ENCODE measurements at regions not wholly inside any gene's neighbourhood (a gene's known extent, or its start where the extent isn't known, plus 50 kb on each side); places are given as distances from the start of the nearest gene placed in this dataset.
A peak's percentile ranks its signal among the peaks of the same experiment; 100 is the strongest.
"Not testable (repeated sequence)": the region's sequence is repeated elsewhere in the genome, so short reads cannot be mapped to it uniquely, and the experiment has no call there.

DNA sequence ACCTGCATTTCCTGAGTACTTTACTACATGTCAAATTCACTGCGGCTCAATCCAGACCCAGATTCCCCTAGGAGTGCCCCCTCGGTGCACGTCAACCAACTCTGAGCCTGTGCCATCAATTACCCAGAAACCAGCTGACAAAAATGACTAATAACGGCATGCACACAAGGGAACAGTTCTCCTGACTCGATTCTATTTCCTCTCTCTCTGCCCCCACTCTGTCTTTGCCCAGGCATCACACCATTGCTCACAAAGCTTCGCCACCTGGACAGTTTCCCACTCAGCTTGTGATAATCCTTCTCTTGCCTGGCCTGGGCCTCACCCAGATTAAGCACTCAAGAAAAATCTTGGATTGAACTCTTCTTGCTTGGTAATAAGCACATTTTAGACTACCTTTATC lies 115.3 kb upstream of the NDUFV2 start:
- DNase-seq, result peak in 7 of 58 donors; percentile 3 to 23 (median 13)

DNA sequence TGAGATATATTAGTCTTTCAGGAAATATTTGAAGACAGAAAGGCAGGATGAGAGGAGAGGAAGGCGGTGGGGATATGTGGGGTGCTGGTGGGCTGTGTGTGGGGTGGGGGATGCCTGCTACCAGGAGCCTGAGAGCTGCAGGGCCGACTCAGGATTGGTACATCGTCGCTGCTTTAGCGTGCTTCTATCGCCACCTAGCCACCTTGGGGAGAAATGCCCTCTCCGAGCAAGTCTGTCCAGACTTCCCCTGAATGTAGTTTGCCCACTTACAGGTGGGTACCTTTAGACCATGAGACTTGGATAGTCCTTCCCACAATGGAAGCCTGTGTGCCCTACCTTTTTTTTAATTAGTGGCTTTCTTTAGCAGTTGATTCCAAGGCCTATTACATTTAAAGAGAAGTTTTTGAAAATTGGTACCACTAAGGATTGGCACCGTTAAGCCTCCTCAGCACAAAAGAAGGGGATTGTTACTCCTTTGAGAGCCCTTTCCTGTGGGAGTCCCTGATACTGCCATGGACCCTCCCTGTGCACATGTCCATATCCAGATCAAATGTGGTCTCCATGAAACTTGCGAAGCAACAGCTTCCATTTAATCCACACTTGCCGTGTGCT lies 114.1 kb upstream of the NDUFV2 start:
- peak in 51 of 58 donors; percentile 4 to 74 (median 33) for DNase-seq

DNA sequence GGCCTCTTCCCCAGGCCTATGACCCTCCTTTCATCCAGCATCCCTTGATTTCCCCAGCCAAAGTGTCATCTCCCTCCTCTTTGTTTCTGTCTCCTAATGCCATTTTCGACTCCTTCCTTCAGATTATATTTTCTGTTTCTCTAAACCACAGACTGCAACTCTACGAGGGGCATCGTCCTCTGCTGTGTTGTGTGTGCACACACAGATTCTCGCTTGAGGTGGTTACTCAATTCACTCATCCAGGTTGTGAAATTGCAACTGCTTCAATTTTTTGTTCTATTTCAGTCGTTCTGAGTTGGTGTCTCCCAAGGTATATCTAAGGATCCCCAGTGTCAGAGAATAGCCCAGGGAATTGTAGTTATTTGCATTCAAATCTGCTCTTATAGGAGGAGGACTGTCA lies 113.5 kb upstream of the NDUFV2 start:
- no peak for DNase-seq

DNA sequence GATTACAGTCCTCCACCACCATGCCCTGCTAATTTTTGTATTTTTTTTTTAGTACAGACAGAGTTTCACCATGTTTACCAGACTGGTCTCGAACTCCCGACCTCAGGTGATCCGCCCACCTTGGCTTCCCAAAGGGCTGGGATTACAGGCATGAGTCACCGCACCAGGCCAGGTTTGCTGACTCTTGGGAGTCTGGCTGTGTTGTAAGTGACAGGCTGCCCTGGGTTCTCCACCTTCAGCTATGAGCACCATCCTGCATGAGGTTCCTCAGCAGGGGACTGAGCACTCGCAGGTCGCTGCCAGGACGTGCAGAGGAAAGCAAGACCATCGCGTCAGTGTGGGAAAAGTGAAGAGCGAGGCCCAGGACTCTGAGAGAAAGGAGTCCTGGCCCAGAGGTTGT lies 112.6 kb upstream of the NDUFV2 start:
- no peak for DNase-seq

DNA sequence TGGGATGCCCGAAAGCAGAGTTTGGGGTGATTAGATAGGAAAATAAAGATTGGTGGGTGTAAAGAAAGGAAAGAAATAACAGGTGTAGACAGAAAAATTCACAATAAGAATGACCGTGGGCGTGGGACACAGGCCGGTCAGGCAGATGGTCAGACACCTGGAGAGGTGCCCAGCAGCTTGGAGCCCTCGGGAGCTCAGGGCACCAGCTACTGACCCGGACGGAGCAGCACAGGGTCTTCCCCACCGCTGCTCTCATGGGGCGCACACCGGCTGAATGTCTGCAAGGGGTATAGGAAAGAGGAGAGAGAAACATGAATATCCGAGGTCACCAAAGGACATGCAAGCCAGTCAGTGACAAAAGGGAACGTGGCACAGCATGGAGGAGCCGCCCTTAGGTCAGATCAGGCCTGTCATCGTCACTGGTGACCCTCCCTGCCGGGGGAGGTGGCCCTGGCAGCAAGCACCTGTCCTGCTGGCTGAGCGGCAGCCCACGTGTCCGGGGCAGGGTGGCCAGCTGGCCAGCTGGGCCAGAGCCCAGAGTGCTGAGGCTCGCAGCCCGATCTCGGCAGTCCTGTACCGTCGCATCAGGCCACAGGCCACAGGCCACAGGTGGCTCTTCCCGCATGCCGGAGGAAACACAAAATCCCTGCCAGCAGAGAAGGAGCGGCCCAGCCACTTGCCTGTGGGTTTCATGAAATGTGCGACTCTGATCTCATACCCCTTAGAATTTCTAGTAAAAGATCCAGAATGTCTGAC lies 112.0 kb upstream of the NDUFV2 start:
- DNase-seq, result peak in 31 of 58 donors; percentile 3 to 48 (median 21)

DNA sequence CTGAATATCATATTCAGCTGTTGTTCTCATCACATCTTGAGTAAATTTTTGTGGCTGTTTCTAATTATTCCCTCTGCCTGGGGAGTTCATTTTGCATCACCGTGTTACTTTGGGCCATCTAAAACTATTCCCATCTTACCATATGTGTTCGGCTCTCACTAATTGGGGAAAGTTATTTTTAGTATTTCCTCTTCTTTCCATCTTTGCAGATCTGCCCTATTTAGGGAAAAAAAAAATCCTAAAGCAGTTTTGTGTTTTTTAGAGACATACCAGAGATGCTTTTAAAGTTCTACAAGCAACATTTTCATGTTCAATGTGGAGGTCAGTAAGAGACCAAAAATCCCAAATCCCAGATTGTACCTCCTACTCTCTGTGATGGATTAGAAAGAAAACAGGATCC lies 111.3 kb upstream of the NDUFV2 start:
- no peak for DNase-seq

DNA sequence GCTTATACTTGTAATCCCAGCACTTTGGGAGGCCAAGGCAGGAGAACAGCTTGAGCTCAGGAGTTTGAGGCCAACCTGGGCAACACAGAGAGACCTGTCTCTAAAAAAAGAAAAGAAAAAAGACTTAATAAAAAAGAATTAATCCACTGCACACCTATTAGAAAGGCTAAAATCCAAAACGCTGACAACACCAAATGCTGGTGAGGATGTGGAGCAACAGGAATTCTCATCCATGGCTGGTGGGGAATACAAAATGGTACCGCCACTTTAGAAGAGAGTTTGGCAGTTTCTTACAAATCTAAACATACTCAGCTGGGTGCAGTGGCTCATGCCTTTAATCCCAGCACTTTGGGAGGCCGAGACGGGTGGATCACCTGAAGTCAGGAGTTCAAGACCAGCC lies 110.0 kb upstream of the NDUFV2 start:
- not testable (repeated sequence) for DNase-seq

DNA sequence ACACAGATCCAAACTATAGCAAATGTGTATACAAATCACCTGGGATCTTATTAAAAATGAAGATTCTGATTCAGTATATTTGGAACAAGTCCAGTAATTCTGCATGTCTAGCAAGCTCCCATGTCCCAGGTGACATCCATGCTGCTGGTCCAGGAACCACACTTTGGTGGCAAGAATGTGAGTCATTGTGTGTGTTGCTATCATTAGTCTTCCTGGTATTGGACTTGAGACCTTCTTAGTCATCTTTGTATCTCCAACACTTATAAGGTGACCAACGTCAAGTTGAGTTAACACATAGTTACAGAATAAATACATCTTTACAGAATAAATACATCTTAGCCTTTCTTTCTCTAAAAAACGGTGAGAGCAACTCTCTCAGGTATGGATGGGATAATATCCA lies 107.9 kb upstream of the NDUFV2 start:
- DNase-seq, result no peak

DNA sequence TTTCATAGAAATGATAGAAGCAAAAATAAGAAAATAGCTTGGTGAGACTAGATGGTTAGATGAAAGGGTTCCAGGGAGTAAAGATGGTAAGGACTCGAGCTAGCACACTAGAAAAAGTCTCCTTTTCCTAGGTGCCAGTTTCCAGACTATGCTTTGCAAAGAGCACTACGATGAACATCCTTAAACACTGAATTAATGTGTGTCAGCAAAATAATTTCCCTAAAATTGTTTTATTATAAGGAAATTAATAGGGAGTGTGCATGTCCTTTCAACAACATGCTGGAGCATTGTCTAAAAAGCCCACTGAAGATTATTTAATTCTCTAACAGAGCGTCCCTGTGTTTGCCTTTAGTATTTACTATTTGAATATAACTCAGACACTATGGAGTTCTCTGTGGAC lies 107.4 kb upstream of the NDUFV2 start:
- DNase-seq, result no peak

DNA sequence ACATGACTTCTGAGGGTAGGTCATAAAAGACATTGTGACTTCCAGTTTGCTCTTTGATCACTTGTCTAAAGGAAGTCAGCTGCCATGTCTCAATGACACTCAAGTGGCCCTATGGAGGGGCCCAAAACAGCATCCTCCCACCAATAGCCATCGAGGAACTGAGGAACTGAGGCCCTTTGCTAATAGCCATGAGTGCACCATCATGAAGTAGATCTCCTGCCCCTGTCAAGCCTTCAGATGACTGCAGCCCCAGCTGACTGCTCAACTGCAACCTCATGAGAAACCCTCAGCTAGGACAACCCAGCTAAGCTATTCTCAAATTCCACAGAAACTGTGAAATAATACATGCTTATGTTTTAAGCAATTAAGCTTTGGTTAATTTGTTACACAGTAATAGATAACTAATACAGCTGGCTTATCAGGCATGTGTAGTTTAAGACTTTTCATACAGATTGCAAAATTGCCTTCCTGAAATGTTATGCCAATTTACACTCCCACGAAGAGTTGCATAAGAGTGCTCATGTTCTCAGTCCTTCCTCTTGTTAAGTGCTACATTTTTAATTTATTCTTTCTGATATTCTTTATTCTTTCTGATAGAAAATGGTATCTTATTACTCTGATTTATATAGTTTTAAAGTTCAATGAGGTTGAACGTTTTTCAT lies 105.6 kb upstream of the NDUFV2 start:
- DNase-seq, result no peak

DNA sequence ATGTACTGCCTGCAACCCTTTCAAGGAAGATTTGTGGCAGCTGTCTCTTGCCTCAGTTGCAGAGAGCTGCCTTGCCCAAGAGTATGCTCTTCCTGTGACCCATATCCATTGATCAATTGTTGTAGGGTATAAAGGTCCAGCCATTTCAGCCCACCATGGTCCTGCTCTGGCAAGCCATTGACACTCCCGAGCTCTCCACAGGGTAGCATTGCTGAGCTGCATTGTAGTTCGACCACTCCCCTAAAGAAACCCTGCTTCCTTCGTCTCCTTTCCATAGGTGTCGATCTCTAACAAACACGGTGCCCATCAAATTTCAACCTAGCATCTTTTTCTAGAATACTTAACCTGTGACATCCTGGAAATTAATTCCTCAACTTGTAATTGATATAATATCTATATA lies 104.9 kb upstream of the NDUFV2 start:
- DNase-seq, result no peak

DNA sequence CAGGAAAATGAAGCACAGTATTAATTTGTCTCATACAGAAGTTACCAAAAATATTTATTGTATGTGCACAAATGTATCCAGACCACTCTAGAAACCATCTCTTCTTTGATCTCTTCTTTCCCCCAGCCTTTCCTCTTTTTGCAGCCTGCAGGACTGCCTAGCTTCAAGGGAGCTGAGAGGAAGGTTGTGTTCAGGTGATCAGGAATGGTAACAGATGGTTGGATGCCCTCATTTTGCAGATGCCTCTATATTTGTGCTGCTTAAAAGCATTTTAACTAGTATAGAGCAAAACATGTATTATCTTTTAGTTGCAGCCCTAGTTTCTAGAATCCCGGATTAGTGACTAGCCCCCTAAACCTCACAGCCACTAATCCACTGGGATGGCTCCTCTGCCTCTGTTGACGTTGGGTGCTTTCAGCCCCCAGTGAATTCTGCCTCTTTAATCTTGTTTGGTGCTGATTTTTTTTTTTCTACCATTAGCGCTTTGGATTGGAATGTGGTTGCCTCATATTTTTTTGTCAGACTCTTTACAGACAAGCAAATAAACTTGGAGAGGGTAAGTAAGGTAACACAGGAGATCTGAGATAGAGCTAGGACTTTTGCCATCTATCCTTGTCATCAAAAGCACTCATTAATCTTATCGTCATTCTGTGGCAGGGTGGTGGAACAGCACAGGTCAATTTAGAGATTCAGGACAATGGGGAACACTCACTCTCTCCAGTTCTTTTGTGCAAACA lies 103.8 kb upstream of the NDUFV2 start:
- DNase-seq, result no peak

DNA sequence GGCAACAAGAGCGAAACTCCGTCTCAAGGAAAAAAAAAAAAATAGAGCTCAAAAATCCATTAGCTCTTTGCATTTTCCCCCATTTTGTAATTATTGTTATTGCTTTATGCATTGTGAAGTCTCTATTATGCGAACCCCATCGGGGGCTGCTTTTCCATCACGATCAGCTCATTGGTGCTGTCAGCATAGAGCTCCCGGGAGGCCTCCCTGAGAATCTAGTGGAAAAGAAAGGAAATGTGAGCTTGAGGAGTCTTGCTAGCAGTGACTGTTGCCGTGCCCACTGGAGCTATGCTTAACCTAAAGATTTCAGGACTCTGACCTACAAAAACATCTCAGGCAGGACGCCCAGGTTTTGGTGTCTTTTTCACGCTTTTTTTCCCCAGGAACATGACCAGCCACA lies 102.6 kb upstream of the NDUFV2 start:
- DNase-seq, result no peak

DNA sequence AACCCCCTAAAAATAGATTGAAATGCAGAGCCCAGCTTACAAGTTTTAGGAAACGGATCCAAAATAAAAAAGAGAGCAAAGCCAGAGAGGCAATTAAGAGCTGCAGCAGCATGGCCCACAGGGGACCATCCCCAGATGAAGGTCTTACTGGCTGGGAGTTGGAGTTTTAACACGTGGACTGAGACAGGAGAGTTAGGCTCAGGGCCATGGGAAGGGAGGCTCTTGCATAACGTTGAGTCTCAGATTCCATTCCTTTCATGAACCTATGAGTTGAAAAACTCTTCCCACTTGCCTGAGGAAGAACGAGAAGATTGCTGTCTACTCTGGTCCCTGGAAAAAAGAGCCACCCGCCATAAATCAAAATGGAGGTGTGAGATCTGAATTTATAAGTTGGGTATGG lies 101.8 kb upstream of the NDUFV2 start:
- DNase-seq, result no peak

DNA sequence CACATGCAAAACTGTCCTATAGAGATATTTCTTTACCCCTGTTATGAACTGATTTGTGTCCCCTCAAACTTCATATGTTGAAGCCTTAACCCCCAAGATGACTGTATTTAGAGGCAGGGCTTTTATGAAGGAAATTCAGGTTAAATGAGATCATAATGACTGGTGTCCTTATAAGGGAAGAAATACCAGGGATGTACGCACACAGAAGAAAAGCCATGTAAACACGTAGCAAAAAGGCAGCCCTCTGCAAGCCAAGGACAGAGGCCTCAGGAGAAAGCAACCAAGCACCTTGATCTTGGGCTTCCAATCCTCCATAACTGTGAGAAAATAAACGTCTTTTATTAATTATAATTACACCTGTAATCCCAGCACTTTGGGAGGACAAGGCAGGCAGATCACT lies 101.3 kb upstream of the NDUFV2 start:
- DNase-seq, result no peak

DNA sequence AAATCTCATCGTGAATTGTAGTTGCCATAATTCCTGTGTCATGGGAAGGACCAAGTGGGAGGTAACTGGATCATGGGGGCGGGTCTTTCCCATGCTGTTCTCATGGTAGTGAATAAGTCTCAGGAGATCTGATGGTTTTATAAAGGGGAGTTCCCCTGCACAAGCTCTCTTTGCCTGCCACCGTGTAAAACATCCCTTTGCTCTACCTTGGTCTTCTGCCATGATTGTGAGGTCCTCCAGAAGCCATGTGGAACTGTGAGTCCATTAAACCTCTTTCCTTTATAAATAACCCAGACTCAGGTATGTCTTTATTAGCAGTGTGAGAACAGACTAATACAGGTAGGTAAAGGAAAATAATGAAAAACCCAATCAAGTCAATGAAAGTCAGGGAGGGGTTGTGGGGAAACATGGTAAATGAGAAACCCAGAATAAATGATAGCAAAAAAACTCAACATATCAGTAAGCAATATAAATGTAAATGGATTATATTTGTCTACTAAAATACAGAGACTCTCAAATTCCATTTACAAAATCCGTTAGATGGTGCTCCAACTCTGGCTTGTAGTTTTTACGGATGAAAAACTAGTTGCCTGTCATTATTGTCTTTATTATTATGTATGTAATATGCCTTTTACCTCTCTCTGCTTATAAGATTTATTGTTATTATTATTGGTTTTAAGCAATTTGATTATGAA lies 98.9 kb upstream of the NDUFV2 start:
- DNase-seq, result no peak

DNA sequence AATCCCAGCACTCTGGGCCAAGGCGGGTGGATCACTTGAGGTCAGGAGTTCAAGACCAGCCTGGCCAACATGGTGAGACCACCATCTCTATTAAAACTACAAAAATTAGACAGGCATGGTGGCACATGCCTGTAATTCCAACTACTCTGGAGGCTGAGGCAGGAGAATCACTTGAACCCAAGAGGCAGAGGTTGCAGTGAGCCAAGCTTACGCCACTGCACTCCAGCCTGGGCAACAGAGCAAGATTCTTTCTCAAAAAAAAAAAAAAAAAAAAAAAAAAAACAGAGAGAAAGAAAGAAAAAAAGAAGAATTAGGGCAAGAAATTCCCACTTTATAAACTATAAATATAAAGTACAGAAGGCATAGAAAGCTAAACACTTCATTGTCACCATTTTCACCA lies 98.2 kb upstream of the NDUFV2 start:
- DNase-seq, result not testable (repeated sequence)

DNA sequence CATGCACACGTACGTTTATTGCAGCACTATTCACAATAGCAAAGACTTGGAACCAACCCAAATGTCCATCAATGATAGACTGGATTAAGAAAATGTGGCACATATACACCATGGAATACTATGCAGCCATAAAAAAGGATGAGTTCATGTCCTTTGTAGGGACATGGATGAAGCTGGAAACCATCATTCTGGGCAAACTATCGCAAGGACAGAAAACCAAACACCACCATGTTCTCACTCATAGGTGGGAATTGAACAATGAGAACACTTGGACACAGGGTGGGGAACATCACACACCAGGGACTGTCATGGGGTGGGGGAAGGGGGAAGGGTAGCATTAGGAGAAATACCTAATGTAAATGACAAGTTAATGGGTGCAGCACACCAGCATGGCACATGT lies 94.8 kb upstream of the NDUFV2 start:
- DNase-seq, result not testable (repeated sequence)

DNA sequence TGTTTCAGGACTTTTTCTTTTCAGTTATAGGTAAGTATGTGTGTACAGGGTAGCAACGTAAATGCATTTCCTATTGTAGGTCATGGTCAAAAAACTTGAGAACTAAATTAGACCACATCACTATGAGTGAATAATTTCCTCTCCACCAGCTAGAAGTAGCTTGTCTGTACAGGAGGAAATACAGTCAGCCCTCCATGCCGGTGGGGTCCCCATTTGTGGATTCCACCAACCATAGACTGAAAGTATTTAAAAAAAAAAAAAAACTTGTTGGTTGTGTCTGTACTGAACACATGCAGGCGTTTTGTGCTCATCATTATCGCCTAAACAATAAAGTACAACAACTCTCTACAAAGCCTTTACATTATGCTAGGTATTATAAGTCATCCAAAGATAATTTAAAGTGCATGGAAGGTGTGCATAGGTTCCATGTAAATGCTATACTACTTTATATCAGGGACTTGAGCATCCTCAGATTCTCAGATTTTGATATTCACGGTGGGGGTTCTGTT lies 94.2 kb upstream of the NDUFV2 start:
- DNase-seq, result no peak

DNA sequence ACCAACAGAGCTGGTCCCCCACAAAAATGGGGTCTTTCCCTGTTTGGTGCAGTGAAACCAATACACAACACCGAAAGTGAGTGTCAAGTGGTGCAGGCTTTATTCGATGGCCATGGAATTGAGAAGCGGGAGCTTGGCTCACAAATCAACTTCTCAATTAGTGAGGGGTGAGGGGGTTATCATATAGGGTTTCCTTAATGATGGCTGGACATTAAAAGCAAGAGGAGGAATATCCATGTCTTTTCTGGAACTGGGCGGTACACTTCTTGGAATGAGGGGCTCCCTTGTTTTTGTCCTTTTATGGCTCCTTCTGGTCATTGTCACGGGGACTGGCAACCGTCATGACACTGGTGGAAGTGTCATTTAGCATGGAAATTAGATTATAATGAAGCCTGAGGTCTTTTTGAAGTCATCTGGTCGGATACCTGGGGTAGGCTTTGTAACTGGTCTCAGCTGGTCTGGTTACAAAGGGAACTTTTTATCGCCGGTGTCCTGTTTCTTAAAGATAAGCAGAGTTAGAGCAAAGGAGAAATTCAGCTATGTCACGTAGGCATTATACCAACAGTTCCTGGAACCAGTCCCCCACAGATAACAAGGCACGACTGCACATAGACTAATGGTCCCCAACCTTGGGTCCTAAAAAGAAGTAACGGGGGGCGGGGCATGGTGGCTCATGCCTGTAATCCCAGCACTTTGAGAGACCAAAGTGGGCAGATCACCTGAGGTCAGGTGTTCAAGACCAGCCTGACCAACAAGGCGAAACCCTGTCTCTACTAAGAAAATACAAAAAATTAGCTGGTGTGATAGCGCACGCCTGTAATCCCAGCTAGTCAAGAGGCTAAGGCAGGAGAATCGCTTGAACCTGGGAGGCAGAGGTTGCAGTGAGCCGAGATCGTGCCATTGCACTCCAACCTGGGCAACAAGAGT lies 93.5 kb upstream of the NDUFV2 start:
- DNase-seq, result no peak
